Activated CD4-positive, CD25-positive, alpha-beta regulatory T cell treated with anti-CD3 and anti-CD28 coated beads, Interleukin-2, amount 50 U/mL, for 24 hours (primary cell): ENCODE measurements at regions not wholly inside any gene's neighbourhood (a gene's known extent, or its start where the extent isn't known, plus 50 kb on each side); places are given as distances from the start of the nearest gene placed in this dataset.

ENCODE experiments used
- ATAC-seq, 2 donors: fragments of 150-1000 bp; cut with Tn5 transposase; one replicate each; pipeline ENCODE4 v1.10.0; 2021; ENCODE audit warnings: mild to moderate bottlenecking in 1 of 2, moderate library complexity in 1 of 2

DNA sequence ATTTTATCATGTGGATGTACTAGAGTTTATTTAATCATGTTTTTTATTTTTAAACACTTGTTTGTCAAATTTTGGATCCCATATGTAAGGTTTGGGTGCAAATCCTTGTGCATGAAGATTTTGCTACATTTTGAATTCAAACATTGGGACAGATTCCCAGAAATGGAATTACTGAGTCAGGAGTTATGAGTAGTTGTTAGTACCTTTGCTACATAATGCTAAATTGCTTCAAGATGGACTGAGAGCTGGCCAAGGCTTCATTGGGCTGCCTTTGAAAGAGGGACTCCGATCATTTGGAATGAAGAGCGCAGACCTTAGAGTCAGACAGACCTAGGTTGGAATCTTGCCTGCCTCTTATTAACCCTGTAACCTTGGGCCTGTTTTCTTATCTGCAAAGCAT lies 154.9 kb upstream of the PWP1 start:
- no peak for ATAC-seq

DNA sequence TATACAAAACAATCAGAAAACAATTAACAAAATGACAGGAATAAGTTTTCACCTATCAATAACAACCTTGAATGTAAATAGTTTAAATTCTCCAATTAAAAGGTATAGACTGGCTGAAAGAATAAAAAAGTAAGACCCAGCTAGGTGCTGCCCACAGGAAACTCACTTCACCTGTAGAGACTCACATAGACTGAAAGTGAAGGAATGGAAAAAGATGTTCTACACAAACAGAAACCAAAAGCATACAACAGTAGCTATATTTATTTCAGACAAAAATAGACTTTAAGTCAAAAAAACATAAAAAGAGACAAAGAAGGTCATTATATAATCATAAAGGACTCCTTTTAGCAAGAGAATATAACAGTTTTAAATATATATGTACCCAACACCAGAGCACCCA lies 152.4 kb upstream of the PWP1 start:
- no peak for ATAC-seq

DNA sequence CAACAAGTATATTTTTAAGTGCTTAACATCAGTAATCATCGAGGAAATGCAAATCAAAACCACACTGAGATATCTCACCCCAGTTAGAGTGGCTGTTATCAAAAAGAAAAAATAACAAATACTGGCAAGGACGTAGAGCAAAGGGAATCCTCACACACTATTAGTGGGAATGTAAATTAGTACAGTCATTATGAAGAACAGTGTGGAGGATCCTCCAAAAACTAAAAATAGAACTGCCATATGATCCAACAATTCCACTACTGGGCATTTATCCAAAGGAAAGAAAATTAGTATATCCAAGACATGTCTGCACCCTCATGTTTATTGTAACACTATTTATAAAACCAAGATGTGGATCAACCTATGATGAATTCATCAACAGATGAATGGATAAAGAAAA lies 149.0 kb upstream of the PWP1 start:
- ATAC-seq = no peak

DNA sequence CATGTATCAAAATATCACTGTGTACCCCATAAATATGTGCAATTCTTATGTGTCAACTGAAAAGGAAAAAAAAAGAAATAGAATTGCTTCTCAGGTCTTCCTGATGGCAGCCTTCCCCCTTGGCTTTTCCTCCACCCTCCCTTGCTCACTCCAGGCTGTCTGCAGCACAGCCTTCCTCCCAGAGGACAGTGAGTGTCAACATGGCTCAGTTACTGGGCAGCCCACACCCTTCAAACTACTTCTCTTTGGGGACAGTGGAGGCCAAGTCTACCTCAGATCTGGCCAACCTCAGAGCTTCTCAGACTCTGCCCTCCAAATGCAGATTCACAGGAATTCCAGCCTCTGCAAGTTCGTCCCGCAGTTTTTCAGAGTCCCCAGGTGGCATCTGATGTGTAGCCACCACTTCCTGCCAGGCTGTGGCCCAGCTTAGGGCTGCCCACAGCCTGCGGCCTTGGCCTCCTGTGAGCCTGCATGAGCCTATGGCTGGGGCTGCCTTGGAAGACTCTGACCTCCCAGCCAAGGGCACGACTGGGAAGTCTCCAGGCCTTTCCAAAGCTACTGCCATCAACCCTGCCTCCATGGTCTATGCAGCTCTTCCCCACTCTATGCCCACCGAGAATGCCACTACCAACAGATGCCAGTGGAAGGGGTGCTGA lies 148.0 kb upstream of the PWP1 start:
- ATAC-seq = no peak

DNA sequence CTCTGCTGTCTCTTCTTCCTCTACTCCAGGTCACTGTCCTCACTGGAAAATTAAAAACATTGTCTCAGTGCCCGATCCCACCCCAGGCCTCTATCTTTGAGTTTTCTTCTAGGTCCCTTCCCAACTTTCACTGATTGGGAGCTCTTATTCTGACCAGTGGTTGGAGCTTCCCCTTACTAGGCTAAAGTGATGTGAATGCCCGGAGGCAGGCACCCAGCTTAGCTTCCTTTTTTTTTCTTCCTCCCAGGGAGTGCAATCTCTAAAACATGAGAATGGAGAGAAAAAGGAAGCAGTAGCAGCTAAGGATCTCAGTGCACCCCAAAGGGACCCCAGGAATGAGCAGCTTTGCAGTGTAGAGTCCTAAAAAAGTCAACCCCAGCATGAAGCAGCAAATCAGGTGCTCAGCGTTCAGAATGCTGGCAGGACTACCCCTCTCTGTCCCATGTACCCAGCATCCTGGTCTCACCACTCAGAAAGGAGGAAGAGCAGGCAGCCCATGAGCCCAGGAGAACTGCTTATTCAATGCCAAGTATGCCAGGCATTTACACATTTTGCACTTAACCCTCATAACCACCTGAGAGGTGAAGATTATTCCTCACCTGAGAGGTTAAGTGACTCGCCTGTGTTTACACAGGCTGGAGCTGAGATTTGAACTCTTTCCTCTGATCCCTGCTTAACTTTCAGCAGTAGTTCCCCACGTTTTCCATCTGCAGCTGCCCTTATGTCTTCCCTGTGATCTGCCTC lies 146.2 kb upstream of the PWP1 start:
- no peak for ATAC-seq

DNA sequence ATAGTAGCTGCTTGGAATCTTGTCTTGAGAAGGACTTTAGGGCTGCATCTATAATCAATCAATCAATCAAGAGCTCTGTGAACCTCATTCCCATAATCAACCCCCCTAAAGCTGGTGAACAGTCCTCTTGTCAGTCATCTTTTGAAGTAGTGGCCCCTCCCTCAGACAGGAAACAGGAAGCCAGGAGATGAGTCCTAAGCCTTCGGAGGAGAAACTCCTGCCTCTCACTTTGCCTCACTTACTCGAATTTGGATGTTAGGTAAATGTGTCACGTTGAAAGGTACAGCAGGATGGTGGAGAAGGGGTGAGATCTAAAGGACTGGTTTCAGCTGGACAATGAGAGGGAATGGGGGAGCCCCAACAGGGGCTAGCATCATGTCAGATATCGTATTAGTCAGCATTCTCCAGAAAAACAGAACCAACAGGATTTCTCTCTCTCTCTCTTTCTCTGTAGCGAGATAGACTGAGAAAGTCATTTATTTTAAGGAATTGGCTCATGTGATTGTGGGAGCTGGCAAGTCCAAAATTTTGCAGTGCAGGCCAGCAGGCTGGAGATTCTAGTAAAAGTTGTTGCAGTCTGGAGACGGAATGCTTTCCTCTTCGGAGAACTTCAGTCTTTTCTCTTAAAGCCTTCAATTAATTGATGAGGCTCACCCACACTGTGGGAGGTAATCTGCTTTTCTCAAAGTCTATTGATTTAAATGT lies 144.4 kb upstream of the PWP1 start:
- ATAC-seq = no peak

DNA sequence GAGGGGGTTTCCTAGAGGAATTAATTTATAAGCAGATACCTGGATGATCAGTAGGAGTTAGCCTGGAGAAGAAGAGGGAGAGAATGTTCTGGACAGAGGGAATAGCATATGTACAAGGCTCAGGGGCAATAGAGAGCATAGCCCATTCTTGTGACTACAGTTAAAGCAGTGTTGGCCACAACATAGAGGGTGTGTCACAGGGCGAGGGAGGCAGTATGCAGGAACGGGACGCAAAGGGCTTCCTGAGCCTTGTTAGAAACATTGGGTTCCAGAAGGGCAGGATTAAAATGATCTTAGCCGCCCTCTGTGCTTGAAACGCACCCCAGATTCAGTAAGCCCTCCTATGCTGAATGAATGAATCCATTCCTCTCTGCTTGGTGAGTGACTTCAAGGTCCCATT lies 142.2 kb upstream of the PWP1 start:
- no peak for ATAC-seq

DNA sequence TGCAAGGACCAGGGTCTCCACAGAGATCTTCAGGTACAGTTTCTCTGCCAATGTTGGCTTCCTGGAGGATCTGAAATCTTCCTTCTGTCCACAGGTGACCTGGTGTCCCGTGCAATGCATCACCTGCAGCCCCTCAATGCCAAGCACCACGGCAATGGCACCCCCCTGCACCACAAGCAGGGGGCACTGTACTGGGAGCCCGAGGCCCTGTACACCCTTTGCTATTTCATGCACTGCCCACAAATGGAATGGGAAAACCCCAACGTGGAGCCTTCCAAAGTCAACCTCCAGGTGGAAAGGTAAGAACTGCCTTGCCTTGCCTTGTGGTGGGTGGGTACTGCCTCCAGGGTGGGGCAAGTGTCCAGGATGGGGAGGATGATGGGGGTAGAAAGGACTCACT lies 141.8 kb upstream of the PWP1 start:
- no peak for ATAC-seq

DNA sequence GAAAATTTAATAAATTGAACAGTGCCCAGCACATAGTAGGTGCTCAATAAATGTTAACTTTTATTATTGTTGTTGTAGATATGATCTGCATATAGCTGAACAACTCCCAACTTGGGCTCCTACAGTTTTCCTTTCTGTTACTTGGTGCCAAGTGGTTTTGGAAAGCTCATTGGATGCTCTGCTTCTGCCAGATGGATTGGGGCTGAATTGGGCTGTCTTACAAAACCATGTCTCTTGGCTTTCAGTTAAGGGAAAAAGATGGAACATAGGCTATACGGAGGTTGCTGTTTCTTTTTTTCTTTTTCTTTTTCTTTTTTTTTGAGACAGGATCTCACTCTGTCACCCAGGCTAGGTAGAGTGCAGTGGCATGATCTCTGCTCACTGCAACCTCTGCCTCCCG lies 140.7 kb upstream of the PWP1 start:
- ATAC-seq = no peak

DNA sequence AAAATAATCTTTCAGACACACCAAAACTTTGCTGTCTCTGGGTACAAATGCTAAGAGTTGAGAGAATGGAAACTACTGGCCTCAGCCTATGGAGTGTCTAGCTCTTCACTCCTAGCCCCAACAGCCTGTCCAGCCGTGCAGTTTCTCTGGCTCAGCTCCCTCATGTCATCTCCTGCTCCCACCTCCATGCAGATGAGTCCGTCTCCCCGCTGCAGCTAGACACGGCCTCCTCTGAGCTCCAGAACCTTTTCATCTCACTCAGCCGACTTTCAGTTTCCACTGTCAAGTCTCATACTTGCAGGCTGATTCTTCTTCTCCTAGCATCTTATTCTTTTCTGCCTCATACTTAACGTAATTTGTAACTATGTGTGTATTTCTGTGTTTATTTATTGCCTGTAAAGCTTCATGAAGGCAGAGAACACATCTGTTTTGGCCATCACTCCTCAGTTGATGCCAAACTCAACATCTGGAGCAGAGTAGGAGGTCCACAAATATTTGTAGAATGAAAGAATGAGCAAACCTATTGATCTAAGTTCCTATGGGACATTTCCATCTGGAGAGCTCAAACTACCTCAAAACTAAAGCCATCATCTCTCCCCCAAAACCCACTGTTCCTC lies 139.8 kb upstream of the PWP1 start:
- no peak for ATAC-seq

DNA sequence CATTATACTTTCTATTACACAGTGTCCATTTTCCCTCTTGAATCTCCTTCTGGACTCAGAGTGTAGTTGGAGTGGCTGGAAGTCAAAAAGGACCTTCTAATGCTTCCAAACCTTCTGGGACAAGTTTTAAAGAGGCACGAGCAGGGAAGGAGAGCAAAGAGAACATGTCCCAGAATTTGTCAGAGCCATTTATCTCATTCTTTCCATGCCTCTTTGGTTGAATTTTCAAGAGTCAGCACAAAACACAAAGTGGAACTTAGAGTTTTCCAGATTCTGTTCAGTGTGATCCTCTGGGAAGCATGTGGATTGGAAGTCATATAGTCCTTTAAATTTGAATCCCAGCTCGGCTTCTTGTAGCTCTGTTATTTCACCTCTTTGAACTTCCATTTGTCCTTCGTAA lies 138.2 kb upstream of the PWP1 start:
- no peak for ATAC-seq

DNA sequence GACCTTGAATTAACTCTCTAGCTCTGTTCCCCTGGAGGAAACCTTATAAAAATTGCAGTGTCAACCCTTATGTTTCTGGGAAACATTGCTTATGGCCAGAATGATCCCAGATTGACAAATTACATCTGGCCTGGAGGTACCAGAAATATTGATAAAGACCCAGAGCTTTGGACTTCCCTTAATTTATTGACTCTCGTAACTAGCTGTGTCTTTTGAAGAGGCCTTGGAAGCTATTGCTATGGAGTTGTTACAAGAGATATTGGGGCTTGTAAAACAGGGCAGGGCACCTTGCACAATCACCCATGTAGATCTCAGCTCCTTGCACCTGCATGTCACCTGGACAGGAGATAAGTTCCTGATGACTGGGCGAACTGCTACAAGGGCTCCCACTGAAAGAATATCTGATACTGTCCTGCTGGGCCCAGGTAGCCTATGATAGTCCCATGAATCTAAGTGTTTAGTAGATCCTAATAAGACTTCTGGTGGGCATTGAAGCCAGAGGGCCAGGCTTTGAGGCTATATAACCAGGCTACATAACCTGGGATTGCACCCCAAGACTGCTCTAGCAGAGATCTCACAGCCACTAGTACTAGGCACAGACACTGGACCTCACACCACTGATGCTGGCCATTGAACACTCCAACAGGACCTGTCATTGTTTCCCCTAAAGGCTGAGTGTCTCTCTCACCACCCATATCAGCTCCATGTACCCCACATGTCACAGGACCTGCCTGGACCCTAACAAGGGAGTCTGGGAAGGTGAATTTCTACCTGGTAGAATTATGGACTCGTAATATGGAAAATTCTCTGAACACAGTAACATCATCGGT lies 135.7 kb upstream of the PWP1 start:
- ATAC-seq = no peak

DNA sequence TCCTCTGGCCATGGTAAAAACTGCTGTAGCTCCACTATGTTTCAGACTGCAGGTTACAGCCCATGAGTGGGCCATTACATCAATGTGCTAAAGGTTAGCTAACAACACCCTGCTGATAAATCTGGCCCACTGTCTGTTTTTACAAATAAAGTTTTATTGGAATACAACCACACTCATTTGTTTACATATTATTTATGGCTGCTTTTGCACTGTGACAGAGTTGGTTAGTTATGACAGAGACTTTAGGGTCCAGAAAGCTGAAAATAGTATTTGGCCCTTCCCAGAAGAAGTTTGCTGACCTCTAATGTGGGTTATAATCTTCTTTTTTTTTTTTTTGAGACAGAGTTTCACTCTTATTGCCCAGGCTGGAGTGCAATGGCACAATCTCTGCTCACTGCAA lies 134.2 kb upstream of the PWP1 start:
- ATAC-seq = no peak

DNA sequence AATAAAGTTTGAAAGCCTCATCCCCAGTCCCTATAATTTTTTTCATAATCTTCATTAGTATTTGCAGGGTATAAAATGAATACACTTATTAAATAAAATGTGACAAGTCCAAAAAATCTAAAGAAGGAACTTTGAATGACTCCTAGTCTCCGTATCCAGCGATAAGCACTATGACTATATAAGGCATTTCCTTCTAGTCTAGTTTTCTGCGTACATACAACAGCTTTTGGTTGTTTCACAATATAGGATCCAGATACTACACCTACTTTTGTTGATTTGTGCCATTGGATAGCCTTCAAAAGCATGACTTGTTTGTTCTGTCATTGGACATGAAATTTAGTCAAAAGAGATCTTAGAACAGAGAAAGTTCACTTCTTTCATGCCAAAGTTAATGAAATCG lies 133.3 kb upstream of the PWP1 start:
- no peak for ATAC-seq

DNA sequence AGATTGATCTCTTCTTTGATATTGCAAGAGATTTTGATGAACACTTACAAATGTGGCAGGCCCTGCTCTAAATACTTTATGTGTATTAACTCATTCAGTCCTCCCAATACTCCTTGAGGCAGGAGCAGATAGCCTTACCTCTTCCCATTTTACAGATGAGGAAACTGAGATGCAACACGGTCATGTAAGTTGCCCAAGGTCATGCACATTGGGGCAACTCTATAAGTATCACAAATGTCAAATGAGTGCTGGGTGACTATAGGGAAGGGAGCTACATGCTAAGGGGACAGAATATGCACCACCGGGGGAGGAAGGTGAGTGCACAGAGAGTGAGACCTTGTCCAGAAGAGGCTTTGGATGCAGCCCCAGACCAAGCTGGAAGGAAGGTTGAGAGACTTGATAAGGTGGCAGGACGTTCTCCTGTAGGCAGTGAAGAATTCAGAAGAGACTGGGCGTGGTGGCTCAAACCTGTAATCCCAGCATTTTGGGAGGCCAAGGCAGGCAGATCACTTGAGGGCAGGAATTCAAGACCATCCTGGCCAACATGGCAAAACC lies 132.3 kb upstream of the PWP1 start:
- no peak for ATAC-seq

DNA sequence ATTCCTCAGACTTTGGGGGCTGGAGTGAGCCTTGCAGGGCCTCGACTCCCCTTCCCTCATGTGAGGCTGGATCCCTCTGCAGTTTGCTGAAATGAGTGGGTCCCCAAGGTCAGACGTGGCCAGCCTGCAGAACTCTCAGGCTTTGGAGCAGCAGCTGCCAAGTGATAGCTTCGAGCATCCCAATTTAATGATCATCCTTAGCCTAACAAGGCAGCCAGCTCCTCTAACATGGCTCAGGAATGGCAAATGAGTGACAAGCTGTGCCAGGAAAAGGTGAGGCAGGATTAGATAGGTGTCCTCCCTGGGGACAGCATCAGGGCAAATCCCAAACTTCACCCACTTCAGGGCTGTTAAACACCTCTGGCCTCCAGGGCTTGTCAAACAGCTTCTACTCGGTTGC lies 130.7 kb upstream of the PWP1 start:
- ATAC-seq = no peak

DNA sequence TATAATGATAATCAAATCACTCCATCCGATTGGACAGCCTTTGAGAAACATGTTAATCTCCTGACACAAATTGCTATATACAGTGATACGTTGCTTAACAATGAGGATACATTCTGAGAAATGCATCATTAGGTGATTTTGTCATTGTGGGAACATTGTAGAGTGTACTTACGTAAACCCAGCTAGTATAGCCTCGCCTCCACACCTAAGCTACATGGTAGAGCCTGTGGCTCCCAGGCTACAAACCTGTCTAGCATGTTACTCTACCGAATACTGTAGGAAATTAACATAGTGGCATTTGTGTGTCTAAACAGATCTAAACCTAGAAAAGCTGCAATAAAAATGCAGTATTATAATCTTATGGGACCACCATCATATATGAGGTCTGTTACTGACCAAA lies 128.6 kb upstream of the PWP1 start:
- no peak for ATAC-seq

DNA sequence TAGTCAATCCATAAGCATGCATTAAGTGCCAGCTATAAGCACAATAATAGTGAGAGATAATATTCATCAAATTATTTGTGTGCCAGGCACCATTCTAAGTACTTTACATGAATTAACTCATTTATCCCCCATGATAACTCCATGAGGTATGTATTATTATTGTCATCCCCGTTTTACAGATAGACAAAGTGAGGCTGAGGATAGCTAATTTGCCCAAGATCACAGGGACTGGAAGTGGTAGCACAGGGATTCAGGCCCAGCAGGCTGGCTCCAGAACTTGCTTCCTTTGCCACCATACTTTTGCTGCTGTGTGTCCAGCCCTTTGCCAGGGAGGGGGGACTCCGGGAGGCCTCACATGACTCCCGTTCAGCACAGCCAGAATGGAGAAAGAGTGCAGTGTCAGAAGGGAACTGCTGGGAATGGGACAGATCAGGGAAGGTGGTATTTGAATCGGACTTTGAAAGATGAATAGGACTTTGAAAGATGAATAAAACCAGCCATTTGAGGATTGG lies 128.0 kb upstream of the PWP1 start:
- no peak for ATAC-seq

DNA sequence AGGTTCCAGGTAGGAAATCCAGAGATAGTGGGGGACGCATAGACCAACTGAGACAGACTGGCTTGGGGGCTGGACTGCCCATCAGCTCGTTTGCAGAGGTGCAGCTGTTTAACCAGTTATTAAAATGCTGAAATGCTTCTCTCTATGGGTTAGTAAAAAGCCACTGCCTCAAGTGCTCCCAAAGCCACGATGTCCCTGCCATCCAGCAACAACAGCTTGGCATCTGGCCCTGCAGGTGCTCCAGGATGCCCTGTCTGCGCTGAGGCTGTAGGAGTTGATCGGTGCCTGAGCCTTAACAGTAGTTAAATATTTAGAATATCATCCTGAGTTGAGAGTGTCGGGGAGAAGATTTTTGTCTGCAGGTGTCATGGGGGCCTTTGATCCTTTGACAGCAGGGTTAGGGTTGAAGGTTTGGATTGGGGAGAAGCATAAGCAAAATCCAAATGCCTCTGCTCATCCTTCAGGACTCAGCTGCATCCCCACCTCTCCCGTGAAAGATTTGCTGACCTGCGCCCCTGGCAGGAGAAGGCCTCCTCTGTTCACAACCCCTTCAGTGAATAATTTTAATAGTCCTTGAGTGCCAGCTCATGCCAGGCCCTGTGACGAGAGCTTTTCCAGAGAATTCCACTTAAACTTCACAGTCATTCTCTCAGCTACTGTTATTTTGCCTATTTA lies 127.3 kb upstream of the PWP1 start:
- no peak for ATAC-seq

DNA sequence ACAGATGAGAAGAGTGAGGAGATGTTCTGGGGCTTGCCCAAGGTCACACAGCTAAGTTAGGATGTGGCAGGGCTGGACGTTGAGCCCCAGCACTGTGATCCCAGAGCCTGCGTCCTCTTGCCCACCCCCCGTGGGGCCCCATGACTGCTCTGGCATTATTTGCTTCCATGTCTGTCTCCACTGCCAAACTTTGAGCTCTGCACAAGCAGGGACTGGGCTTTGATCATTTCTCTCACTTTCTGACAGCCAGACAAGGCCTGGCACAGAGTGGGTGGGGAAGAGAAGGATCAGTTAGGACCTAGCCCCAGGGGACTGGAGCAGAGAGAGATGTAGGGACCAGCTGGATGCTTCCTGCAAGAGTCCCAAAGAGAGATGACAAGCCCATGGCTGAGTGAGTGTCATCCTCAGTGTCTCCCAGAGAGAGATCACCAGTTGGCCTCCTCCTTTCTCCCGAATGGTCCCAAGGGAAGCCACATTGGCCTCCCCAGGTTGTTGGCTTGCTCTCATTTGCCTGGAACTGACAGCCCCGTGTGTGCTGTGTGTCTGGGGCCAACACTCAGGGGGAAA lies 126.7 kb upstream of the PWP1 start:
- no peak for ATAC-seq

DNA sequence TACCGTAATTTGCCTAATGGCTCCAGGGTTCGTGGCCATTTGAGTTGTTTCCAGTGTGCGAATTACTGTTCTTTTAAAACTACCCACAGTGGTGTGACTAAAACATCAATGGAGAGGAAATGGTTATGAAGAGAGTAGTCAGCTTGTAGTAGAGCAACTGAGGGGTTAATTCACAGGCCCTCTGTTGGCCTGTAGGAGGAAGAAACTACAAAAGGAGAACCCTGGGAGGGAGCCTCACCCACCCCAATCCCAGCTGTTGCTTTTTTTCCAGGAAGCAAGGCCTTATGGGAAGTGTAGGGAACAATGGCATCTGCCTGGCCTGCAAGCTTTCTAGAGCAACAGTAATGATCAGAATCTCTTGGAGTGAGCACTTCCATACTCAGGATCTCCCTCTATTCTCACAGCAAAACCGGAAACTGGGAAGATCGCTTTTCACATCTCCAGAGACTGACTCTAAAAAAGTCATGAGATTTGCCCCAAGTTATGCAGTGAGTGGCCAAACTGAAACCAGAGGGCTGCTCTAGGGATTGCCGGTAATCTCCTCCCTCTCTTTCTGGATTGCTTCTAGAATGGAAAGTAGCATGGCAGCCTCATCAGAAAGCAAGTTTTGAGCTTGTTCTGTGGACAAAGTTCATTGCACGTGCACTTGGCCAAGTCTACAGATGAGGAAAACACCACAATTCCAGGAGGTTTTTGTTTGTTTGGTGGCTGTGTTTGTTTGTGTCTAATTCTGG lies 125.3 kb upstream of the PWP1 start:
- no peak for ATAC-seq
